HL-60 (cell line): ENCODE measurements at regions not wholly inside any gene's neighbourhood (a gene's known extent, or its start where the extent isn't known, plus 50 kb on each side); places are given as distances from the start of the nearest gene placed in this dataset.

ENCODE experiments used
- DNase-seq, 2 experiments: peaks; one replicate each; pipeline ENCODE4 v3.0.0-alpha.2; 2010 to 2020; ENCODE audit warnings: low read depth in 1 of 2, low spot score in 1 of 2
- H3K27ac ChIP-seq: fragments of 250-450 bp; sonication (Bioruptor Pico); replicated peaks from 2 replicates; pipeline ENCODE4 v1.5.1; 2020; ENCODE audit warnings: mild to moderate bottlenecking, moderate library complexity
- H3K27me3 ChIP-seq: fragments of 250-450 bp; sonication (Bioruptor Pico); 2 replicates; pipeline ENCODE4 v1.5.1; 2021; ENCODE audit warnings: mild to moderate bottlenecking, moderate library complexity; ENCODE audit not compliant: insufficient read depth, poor library complexity, severe bottlenecking
- H3K4me3 ChIP-seq: replicated peaks from 2 replicates; pipeline ENCODE4 v1.5.1; 2011; ENCODE audit warnings: mild to moderate bottlenecking, control low read depth, low read length; ENCODE audit not compliant: insufficient read depth
- GABPA ChIP-seq: IDR thresholded peaks from 2 replicates; pipeline ENCODE4 v1.6.1; 2012; ENCODE audit warnings: low read depth
- POLR2AphosphoS5 ChIP-seq: IDR thresholded peaks from 2 replicates; pipeline ENCODE4 v1.6.1; 2012; ENCODE audit warnings: low read depth
- SPI1 ChIP-seq: IDR thresholded peaks from 2 replicates; pipeline ENCODE4 v1.6.1; 2012; ENCODE audit warnings: low read depth, mild to moderate bottlenecking, borderline replicate concordance
- TF ChIP-seq, protein P1 (sequence below): IDR thresholded peaks from one replicate; pipeline ENCODE4 v1.5.1; 2011; ENCODE audit warnings: low read length, control low read depth, inconsistent platforms; ENCODE audit not compliant: insufficient read depth
- TF ChIP-seq, protein P2 (sequence below): IDR thresholded peaks from 2 replicates; pipeline ENCODE4 v1.6.1; 2012; ENCODE audit warnings: low read depth; ENCODE audit not compliant: insufficient replicate concordance

DNA sequence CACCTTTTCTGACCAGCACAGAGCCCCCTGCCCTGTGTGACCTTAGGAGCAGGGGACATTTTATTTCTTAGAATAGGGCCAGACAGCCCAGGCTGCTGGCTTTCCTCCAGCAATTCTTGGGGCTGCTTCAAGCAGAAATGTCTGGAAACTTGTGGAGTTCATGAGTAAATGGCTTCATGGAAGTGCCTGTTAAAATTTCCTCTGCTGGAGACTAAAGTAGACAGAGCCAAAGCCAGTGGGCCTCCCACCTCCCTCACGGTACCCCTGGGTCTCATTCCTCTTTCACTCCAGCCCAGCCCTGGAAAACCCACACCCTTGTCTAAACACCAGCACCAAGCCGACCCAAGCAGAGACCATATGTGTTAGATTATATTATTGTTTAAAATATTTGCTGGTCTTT is 505.5 kb upstream of the ZMIZ1 start:
- H3K27ac ChIP-seq, result no peak overlapping the region
- no peak for TF ChIP-seq GABPA
- TF ChIP-seq, protein P1, sequence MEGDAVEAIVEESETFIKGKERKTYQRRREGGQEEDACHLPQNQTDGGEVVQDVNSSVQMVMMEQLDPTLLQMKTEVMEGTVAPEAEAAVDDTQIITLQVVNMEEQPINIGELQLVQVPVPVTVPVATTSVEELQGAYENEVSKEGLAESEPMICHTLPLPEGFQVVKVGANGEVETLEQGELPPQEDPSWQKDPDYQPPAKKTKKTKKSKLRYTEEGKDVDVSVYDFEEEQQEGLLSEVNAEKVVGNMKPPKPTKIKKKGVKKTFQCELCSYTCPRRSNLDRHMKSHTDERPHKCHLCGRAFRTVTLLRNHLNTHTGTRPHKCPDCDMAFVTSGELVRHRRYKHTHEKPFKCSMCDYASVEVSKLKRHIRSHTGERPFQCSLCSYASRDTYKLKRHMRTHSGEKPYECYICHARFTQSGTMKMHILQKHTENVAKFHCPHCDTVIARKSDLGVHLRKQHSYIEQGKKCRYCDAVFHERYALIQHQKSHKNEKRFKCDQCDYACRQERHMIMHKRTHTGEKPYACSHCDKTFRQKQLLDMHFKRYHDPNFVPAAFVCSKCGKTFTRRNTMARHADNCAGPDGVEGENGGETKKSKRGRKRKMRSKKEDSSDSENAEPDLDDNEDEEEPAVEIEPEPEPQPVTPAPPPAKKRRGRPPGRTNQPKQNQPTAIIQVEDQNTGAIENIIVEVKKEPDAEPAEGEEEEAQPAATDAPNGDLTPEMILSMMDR, result no peak
- TF ChIP-seq, protein P2, sequence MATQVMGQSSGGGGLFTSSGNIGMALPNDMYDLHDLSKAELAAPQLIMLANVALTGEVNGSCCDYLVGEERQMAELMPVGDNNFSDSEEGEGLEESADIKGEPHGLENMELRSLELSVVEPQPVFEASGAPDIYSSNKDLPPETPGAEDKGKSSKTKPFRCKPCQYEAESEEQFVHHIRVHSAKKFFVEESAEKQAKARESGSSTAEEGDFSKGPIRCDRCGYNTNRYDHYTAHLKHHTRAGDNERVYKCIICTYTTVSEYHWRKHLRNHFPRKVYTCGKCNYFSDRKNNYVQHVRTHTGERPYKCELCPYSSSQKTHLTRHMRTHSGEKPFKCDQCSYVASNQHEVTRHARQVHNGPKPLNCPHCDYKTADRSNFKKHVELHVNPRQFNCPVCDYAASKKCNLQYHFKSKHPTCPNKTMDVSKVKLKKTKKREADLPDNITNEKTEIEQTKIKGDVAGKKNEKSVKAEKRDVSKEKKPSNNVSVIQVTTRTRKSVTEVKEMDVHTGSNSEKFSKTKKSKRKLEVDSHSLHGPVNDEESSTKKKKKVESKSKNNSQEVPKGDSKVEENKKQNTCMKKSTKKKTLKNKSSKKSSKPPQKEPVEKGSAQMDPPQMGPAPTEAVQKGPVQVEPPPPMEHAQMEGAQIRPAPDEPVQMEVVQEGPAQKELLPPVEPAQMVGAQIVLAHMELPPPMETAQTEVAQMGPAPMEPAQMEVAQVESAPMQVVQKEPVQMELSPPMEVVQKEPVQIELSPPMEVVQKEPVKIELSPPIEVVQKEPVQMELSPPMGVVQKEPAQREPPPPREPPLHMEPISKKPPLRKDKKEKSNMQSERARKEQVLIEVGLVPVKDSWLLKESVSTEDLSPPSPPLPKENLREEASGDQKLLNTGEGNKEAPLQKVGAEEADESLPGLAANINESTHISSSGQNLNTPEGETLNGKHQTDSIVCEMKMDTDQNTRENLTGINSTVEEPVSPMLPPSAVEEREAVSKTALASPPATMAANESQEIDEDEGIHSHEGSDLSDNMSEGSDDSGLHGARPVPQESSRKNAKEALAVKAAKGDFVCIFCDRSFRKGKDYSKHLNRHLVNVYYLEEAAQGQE, result no peak
- no peak for TF ChIP-seq SPI1
- TF ChIP-seq POLR2AphosphoS5, result no peak
- no peak overlapping the region for H3K4me3 ChIP-seq
- no peak for DNase-seq
- no peaks in the 10 kb centered on the region for H3K27me3 ChIP-seq

DNA sequence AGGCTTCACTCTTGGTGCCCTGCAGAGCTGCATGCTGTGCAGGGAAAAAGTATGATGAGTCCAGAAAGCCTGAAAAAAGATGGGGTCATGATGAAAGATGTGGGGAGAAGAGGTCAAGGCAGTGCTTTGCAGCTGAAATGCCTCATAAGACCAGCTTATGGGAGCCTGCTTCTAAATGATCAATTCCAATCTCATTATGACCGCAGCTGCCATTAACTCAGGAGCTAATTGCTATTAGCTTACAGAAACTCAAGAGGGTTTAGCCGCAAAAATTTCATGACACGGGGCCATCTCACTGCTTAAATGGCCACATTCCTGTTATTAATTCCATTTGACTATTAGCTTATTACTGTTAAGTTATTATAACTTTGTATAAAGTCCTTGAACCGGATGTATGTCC is 502.9 kb upstream of the ZMIZ1 start:
- DNase-seq, result no peak
- H3K4me3 ChIP-seq, result no peak overlapping the region
- TF ChIP-seq GABPA, result no peak
- TF ChIP-seq, protein P2, result no peak
- no peak for TF ChIP-seq POLR2AphosphoS5
- TF ChIP-seq, protein P1, result no peak
- no peak for TF ChIP-seq SPI1
- H3K27me3 ChIP-seq, result no peaks in the 10 kb centered on the region
- H3K27ac ChIP-seq, result no peak overlapping the region

DNA sequence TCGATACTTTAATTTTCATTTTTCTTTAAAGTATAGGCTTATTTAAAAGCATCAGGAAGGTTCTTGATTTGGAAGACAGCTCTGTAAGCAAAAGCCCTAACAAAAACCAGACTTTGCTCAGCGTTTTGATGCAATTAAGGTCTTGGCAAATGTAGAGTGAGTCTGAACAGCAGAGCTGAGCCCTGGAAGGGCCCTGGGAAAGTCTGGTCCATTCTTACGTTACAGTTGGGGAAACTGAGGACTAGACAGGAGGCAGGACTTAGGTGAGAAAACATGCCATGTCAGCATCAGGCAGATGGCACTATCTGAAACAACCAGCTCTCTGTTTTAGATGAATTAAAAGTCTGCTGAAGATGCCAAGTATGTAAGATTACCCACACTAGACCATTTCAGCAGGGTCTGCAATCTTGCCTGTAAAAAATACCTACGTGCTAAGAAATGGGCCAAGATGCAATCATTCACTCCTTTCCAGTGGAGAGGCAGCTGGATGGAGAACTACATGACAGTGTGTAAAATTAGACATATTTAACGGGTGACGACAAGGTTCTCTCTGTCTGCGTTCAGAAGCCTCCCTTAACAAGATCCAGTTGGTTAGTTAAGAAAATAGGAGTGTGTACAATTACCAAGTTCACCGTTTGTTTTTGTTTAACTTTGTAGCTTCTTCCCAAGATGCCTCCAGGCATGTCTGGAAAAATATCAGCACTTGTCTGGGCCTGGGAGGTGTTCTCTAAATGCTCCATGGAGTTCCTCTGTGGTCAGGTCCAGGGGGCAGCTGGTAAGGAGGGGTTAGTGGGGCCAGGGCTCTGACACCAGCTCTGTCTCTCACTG is 502.3 kb upstream of the ZMIZ1 start:
- H3K4me3 ChIP-seq, result no peak overlapping the region
- TF ChIP-seq, protein P1, result no peak
- TF ChIP-seq, protein P2, result no peak
- DNase-seq, result no peak
- H3K27me3 ChIP-seq, result no peaks in the 10 kb centered on the region
- no peak overlapping the region; the same call in 1 of the 2 replicates for H3K27ac ChIP-seq
